ENCODE measurements at regions not wholly inside any gene's neighbourhood (a gene's known extent, or its start where the extent isn't known, plus 50 kb on each side); places are given as distances from the start of the nearest gene placed in this dataset.

DNA sequence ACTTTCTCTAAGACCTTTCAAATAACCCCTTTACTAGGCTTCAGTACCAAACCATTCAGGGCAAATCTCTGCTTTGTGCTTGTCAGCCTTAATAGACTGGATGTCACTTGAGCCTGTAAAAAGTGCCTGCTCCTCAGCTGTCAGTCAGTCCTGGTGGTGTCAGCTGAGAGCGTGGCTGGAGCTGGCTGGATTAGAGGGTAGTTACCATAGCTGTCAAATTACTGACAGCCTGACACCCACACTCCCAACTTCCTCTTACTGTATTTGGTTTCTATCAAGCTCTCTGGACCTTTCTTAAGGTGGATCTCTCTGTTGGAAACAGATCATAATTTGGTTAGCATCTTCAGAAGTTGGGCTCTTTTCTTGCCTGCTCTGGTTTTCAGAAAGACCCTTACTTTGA lies 371.4 kb upstream of the ATP5MC3 start:
- ChIA-PET CTCF (no interaction called here), POLR2A (no interaction called here)
- H3K4me1 ChIP-seq: no peaks in the 10 kb centered on the region
- TF ChIP-seq, protein P1, sequence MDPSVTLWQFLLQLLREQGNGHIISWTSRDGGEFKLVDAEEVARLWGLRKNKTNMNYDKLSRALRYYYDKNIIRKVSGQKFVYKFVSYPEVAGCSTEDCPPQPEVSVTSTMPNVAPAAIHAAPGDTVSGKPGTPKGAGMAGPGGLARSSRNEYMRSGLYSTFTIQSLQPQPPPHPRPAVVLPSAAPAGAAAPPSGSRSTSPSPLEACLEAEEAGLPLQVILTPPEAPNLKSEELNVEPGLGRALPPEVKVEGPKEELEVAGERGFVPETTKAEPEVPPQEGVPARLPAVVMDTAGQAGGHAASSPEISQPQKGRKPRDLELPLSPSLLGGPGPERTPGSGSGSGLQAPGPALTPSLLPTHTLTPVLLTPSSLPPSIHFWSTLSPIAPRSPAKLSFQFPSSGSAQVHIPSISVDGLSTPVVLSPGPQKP (IDR thresholded peaks at IDR 0.05; ENCODE audit: low read depth, low read length): no peak
- TF ChIP-seq EHF (CRISPR knock-in tag; IDR thresholded peaks at IDR 0.05) (no peak), RFX5 (IDR thresholded peaks at IDR 0.05) (no peak), CHD2 (IDR thresholded peaks at IDR 0.05; ENCODE audit: low read length, partially characterized antibody) (no peak), MAFK (IDR thresholded peaks at IDR 0.05; ENCODE audit: partially characterized antibody) (no peak), FOSB (CRISPR knock-in tag; IDR thresholded peaks at IDR 0.05) (no peak), HOXB13 (CRISPR knock-in tag; IDR thresholded peaks at IDR 0.05; ENCODE audit: low read depth) (no peak), SMC3 (IDR thresholded peaks at IDR 0.05) (no peak), BHLHE40 (IDR thresholded peaks at IDR 0.05; ENCODE audit: low read depth, low read length) (no peak), HOXB5 (CRISPR knock-in tag; IDR thresholded peaks at IDR 0.05) (no peak), POLR2AphosphoS2 (conservative IDR thresholded peaks at IDR 0.05; ENCODE audit: low read length) (no peak), KDM5A (IDR thresholded peaks at IDR 0.05) (no peak), ZC3H11A (IDR thresholded peaks at IDR 0.05) (no peak), MAZ (IDR thresholded peaks at IDR 0.05; ENCODE audit: borderline replicate concordance, low read depth, low read length) (no peak)
- TF ChIP-seq, protein P2, sequence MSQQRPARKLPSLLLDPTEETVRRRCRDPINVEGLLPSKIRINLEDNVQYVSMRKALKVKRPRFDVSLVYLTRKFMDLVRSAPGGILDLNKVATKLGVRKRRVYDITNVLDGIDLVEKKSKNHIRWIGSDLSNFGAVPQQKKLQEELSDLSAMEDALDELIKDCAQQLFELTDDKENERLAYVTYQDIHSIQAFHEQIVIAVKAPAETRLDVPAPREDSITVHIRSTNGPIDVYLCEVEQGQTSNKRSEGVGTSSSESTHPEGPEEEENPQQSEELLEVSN (IDR thresholded peaks at IDR 0.05; ENCODE audit: borderline replicate concordance, low read depth): no peak
- TF ChIP-seq, protein P3, sequence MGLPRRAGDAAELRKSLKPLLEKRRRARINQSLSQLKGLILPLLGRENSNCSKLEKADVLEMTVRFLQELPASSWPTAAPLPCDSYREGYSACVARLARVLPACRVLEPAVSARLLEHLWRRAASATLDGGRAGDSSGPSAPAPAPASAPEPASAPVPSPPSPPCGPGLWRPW (IDR thresholded peaks at IDR 0.05): no peak
- 8% methylated on average over 1 of the region's 1 CpG for WGBS (ENCODE audit: missing lambda C conversion rate)
- FAIRE-seq (no peak), DNase-seq (ENCODE audit: low read depth in 1 of 2, low spot score in 1 of 2) (no peak), ATAC-seq (no peak)
- H3K4me2 ChIP-seq: no peak overlapping the region
- no peak overlapping the region for H3K27ac ChIP-seq
- no peak overlapping the region for H3K4me3 ChIP-seq
- no peaks in the 10 kb centered on the region for H3K9me3 ChIP-seq

DNA sequence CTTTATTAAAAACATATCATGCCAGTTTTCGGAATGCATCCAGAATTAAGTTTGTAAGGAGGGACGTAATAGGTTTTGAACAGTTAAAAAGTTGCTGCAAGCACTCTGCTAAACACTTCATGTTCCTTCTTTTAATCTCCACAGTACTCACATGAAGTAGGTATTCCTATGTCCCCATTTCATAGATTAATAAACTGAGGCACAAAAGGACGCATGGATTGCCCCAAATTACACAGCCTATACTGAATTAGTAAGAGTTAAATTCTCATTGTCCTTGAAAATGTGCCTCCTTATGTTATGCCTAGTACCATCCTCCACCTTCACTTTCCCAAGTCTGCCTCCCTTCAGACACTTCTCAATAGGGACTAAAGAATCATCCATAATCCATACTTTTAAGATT lies 358.9 kb upstream of the ATP5MC3 start:
- POLR2A ChIA-PET: no interaction called here
- no peaks in the 10 kb centered on the region for H3K9me3 ChIP-seq
- 21% methylated on average over 3 of the region's 3 CpGs for WGBS (ENCODE audit: missing lambda C conversion rate)
- H3K4me1 ChIP-seq: no peaks in the 10 kb centered on the region
- H3K4me3 ChIP-seq: no peak overlapping the region
- no peak for TF ChIP-seq RAD21 (conservative IDR thresholded peaks at IDR 0.05 in 1 of 2, IDR thresholded peaks at IDR 0.05 in 1 of 2)
- no peak for TF ChIP-seq NPAS2 (CRISPR knock-in tag; IDR thresholded peaks at IDR 0.05; ENCODE audit: borderline replicate concordance)
- TF ChIP-seq, protein P2 (IDR thresholded peaks at IDR 0.05; ENCODE audit: borderline replicate concordance, low read depth): no peak
- no peak for TF ChIP-seq FOXS1 (CRISPR knock-in tag; IDR thresholded peaks at IDR 0.05)
- TF ChIP-seq PHF8 (IDR thresholded peaks at IDR 0.05; ENCODE audit: borderline replicate concordance, low read depth): no peak
- TF ChIP-seq ZFP36 (IDR thresholded peaks at IDR 0.05; ENCODE audit: borderline replicate concordance, partially characterized antibody): no peak
- TF ChIP-seq GATA3 (IDR thresholded peaks at IDR 0.05; ENCODE audit: borderline replicate concordance): no peak
- no peak for ATAC-seq
- no peak for FAIRE-seq
- no peak overlapping the region for H3K4me2 ChIP-seq
- no peak for DNase-seq (ENCODE audit: low read depth in 1 of 2, low spot score in 1 of 2)
- no peak overlapping the region for H3K27ac ChIP-seq
- CTCF ChIA-PET: no interaction called here

DNA sequence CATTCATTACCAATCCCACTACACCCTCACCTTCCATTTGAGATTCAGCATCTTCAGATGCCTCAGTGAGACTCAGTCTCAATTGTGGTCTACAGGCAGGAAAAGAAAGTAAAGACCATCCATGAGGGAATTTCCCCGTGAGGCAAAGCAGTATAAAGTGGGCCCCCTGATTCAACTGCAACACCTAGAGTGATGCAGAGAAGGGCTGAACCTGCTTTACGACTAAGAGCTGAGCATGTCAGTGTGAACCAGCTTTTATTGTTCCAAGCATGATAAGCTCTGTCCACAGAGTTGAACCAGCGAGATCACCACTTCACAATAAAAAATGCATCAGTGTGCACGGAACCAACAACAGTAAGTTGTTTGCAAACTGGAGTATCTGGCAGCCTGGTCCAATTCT lies 357.6 kb upstream of the ATP5MC3 start:
- Histone ChIP-seq H3K9me3 (no peaks in the 10 kb centered on the region), H3K4me2 (no peak overlapping the region), H3K4me3 (no peak overlapping the region), H3K27ac (no peak overlapping the region), H3K4me1 (no peaks in the 10 kb centered on the region)
- no peak for DNase-seq (ENCODE audit: low read depth in 1 of 2, low spot score in 1 of 2)
- no peak for FAIRE-seq
- ChIA-PET POLR2A (no interaction called here), CTCF (no interaction called here)
- 25% methylated on average over 4 of the region's 4 CpGs for WGBS (ENCODE audit: missing lambda C conversion rate)
- no peak for TF ChIP-seq NR3C1 (IDR thresholded peaks at IDR 0.05)
- ATAC-seq: no peak
